ENCODE measurements at regions not wholly inside any gene's neighbourhood (a gene's known extent, or its start where the extent isn't known, plus 50 kb on each side); places are given as distances from the start of the nearest gene placed in this dataset.

DNA sequence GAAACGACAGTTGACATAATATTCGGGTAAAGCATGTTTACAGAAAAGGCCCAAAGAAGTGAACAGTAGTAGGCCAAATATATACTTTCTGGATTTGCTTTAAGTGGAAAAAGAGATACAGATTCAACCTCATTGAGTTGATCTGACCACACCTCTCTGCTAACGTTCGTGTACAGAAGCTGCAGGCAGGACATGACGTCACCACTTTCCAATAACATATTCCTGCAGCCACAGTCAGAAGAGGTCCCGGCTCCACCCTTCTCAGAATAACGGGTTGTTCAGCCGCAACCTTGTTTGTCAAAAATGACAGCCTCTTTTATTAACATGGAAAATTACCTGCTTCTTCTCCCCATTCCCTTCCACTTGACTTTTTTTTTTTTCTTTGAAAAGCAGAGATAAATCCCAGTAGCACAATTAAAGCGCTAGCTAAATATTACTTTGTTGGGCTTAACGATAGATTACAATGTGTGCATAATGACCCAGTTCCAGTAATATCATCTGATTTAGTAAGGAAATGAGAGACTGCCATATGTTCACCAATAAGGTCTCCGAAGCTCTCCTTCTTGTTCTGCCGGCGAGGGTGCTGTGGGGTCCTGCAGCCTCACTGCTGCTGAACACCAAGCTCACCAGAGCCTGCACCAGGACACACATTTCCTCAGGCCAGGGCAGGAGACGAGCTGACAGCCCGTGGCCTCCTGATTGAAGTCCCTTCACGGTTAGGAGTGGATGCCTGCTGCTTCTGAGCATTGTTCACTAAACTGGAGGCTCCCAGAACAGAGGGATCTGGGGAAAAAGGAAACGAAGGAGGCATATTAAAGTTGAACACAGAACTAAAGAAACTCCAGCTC, 451.0 kb upstream of the SALL3 start:
- TF ChIP-seq ZFP41 (CRISPR knock-in tag; IDR thresholded peaks at IDR 0.05; ENCODE audit: borderline replicate concordance): no peak
- TF ChIP-seq ZNF274 (CRISPR knock-in tag; IDR thresholded peaks at IDR 0.05): no peak
- no peak for TF ChIP-seq RFX1 (IDR thresholded peaks at IDR 0.05)
- TF ChIP-seq SIN3B (IDR thresholded peaks at IDR 0.05; ENCODE audit: low read length): no peak
- TF ChIP-seq POLR2G (IDR thresholded peaks at IDR 0.05; ENCODE audit: low read depth, low read length): no peak
- TF ChIP-seq DR1 (CRISPR knock-in tag; IDR thresholded peaks at IDR 0.05): no peak
- TF ChIP-seq ZNF121 (CRISPR knock-in tag; IDR thresholded peaks at IDR 0.05): no peak
- TF ChIP-seq, protein P1, sequence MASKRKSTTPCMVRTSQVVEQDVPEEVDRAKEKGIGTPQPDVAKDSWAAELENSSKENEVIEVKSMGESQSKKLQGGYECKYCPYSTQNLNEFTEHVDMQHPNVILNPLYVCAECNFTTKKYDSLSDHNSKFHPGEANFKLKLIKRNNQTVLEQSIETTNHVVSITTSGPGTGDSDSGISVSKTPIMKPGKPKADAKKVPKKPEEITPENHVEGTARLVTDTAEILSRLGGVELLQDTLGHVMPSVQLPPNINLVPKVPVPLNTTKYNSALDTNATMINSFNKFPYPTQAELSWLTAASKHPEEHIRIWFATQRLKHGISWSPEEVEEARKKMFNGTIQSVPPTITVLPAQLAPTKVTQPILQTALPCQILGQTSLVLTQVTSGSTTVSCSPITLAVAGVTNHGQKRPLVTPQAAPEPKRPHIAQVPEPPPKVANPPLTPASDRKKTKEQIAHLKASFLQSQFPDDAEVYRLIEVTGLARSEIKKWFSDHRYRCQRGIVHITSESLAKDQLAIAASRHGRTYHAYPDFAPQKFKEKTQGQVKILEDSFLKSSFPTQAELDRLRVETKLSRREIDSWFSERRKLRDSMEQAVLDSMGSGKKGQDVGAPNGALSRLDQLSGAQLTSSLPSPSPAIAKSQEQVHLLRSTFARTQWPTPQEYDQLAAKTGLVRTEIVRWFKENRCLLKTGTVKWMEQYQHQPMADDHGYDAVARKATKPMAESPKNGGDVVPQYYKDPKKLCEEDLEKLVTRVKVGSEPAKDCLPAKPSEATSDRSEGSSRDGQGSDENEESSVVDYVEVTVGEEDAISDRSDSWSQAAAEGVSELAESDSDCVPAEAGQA (IDR thresholded peaks at IDR 0.05; ENCODE audit: low read depth): no peak
- TF ChIP-seq, protein P1 (CRISPR knock-in tag; IDR thresholded peaks at IDR 0.05; ENCODE audit: borderline replicate concordance): no peak
- no peak for TF ChIP-seq TMF1 (CRISPR knock-in tag; IDR thresholded peaks at IDR 0.05; ENCODE audit: low read depth)
- peak; percentile 93 for TF ChIP-seq CREB1 (IDR thresholded peaks at IDR 0.05)
- no peak for TF ChIP-seq CREB1 (CRISPR knock-in tag; IDR thresholded peaks at IDR 0.05)
- TF ChIP-seq ATF7 (IDR thresholded peaks at IDR 0.05): peak; percentile 96
- TF ChIP-seq ATF7 (CRISPR knock-in tag; IDR thresholded peaks at IDR 0.05): no peak
- no peak for TF ChIP-seq REL (CRISPR knock-in tag; conservative IDR thresholded peaks at IDR 0.05)
- TF ChIP-seq ZNF30 (CRISPR knock-in tag; IDR thresholded peaks at IDR 0.05): no peak
- TF ChIP-seq TBL1XR1 (IDR thresholded peaks at IDR 0.05; ENCODE audit: borderline replicate concordance, low read length, partially characterized antibody): no peak

More for the DNA sequence above, 451.0 kb upstream of the SALL3 start:
- Histone ChIP-seq H3K9me3 (ENCODE audit: low read length) (no peaks in the 10 kb centered on the region), H3K27me3 (ENCODE audit: control insufficient read depth in 1 of 2, insufficient read depth in 2 of 2, low read length in 2 of 2) (peaks cover 0 to 47% of the 10 kb centered on the region in 2 experiments; a peak in 3 of 5 replicates), H3K9ac (ENCODE audit: insufficient read depth, low read depth, low read length) (no peak overlapping the region), H3K27ac (ENCODE audit: extremely low read length, insufficient read depth, low read length) (no peak overlapping the region), H4K20me1 (ENCODE audit: insufficient read depth, low read length) (no peaks in the 10 kb centered on the region), H3K4me3 (replicated peaks in 1 of 3; ENCODE audit: insufficient read depth in 1 of 3, low read depth in 2 of 3, low read length in 3 of 3) (no peak overlapping the region), H3K4me2 (ENCODE audit: low read depth, low read length) (no peak overlapping the region), H3K79me2 (ENCODE audit: insufficient read depth, low read length) (no peaks in the 10 kb centered on the region), H3K36me3 (replicated peaks in 1 of 2; ENCODE audit: control insufficient read depth in 1 of 2, insufficient read depth in 2 of 2, low read length in 2 of 2) (no peaks in the 10 kb centered on the region), H3K4me1 (ENCODE audit: insufficient read depth, low read length) (no peaks in the 10 kb centered on the region), H2AFZ (ENCODE audit: low read length) (no peak overlapping the region)
- DNase-seq (ENCODE audit: low spot score) (no peak), ATAC-seq (no peak), FAIRE-seq (no peak)
- ChIA-PET CTCF (ENCODE audit: low intra/inter-chr PET ratio, low total read pairs) (no interaction called here), POLR2A (no interaction called here)
- WGBS (ENCODE audit: low lambda C conversion rate): 25% methylated on average over 17 of the region's 17 CpGs
- intact Hi-C loops (cut with micrococcal nuclease; ENCODE audit: unreplicated experiment) (loop anchor here (5.0 kb wide), 1 partner anchor 691 kb away; no protein-coding TSS in a partner anchor), in situ Hi-C loops (cut with HindIII; ENCODE audit: extremely low pct_ligation_motif_present, low pct_unique_long_range_greater_than_20kb) (no loop called here)
- BruUV-seq (replicated peaks): no TSS peak

Data from HepG2 (cell line).